Lung (tissue), 11 donors: ENCODE measurements at regions not wholly inside any gene's neighbourhood (a gene's known extent, or its start where the extent isn't known, plus 50 kb on each side); places are given as distances from the start of the nearest gene placed in this dataset.
A peak's percentile ranks its signal among the peaks of the same experiment; 100 is the strongest.
"Not testable (repeated sequence)": the region's sequence is repeated elsewhere in the genome, so short reads cannot be mapped to it uniquely, and the experiment has no call there.

Source experiments
- ATAC-seq: fragments of 200-7000 bp; cut with Tn5 transposase; one replicate; pipeline ENCODE4 v1.9.1; 2020; ENCODE audit warnings: moderate number of reproducible peaks; ENCODE audit not compliant: insufficient read depth, low FRiP score
- DNase-seq, 3 donors: peaks; one replicate each; pipeline ENCODE4 v3.0.0-alpha.2; 2013 to 2017
- H3K27ac ChIP-seq, 2 donors: one replicate each; pipeline ENCODE4 v1.5.1; 2013; ENCODE audit warnings: mild to moderate bottlenecking in 2 of 2, moderate library complexity in 2 of 2, control low read depth in 1 of 2, inconsistent platforms in 1 of 2, low read depth in 1 of 2, low read length in 1 of 2
- H3K27me3 ChIP-seq, 3 donors: one replicate each; pipeline ENCODE4 v1.5.1; 2013; ENCODE audit warnings: low read length in 2 of 3; ENCODE audit not compliant: control insufficient read depth in 3 of 3, insufficient read depth in 3 of 3
- H3K36me3 ChIP-seq, 4 donors: one replicate each; pipeline ENCODE4 v1.5.1; 2013; ENCODE audit warnings: low read length in 4 of 4, mild to moderate bottlenecking in 1 of 4, moderate library complexity in 1 of 4; ENCODE audit not compliant: control insufficient read depth in 4 of 4, insufficient read depth in 4 of 4
- H3K4me1 ChIP-seq, 5 donors: one replicate each; pipeline ENCODE4 v1.5.1; 2013; ENCODE audit warnings: low read length in 5 of 5, mild to moderate bottlenecking in 2 of 5, moderate library complexity in 1 of 5; ENCODE audit not compliant: control insufficient read depth in 5 of 5, insufficient read depth in 5 of 5
- H3K4me3 ChIP-seq: one replicate; pipeline ENCODE4 v1.5.1; 2013; ENCODE audit warnings: mild to moderate bottlenecking, control low read depth, moderate library complexity
- H3K9ac ChIP-seq, 2 donors: one replicate each; pipeline ENCODE4 v1.5.1; 2013; ENCODE audit warnings: low read length in 2 of 2, control low read depth in 1 of 2; ENCODE audit not compliant: insufficient read depth in 1 of 2
- H3K9me3 ChIP-seq, 4 donors: one replicate each; pipeline ENCODE4 v1.5.1; 2013; ENCODE audit warnings: low read length in 3 of 4, mild to moderate bottlenecking in 1 of 4, moderate library complexity in 1 of 4; ENCODE audit not compliant: control insufficient read depth in 4 of 4, insufficient read depth in 3 of 4
- WGBS, 2 donors: extraction: QIAGEN DNeasy Blood & Tissue Kit; methylation state at CpG; one replicate each; pipeline ENCODE4 v1.1.7; 2013; 5-methylcytosine and 5-hydroxymethylcytosine counted together
- TF ChIP-seq, protein P1 (sequence below): IDR thresholded peaks from 2 replicates; pipeline ENCODE4 v1.5.1; 2012; ENCODE audit warnings: mild to moderate bottlenecking; ENCODE audit errors: control extremely low read depth, extremely low read depth
- donor health status: control.
- donor health status: control.
- donor health status: Bipolar disorder and iron deficiency.
- donor health status: healthy.
- donor health status: DM: yes; HTN: yes; CAD: no.

DNA sequence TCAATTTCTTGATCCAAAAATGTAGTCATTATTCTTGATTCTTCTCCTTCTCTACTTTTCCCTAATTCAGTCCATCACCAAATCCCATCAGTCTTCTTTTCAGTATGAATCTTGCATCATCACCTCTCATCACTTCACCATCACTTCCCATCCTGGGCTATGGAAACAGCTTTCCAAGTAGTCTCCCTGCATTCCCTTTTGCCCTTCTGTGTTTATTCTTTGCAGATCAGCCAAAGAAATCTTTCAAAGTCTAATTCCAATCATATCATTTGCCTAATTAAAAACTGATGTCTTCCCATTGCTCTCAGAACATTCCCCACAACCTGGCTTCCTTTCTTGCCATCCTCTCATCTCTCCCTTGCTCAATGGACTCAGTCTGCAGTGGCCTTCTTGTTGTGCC, 201.7 kb upstream of the ADAMTS3 start:
- H3K4me3 ChIP-seq: no peak overlapping the region
- no peaks in the 10 kb centered on the region for H3K27me3 ChIP-seq
- H3K4me1 ChIP-seq: no peaks in the 10 kb centered on the region
- H3K27ac ChIP-seq: no peak overlapping the region
- DNase-seq (no peak), ATAC-seq (no peak)
- no peak overlapping the region for H3K9ac ChIP-seq
- no peaks in the 10 kb centered on the region for H3K36me3 ChIP-seq
- H3K9me3 ChIP-seq: no peaks in the 10 kb centered on the region
- TF ChIP-seq, protein P1, sequence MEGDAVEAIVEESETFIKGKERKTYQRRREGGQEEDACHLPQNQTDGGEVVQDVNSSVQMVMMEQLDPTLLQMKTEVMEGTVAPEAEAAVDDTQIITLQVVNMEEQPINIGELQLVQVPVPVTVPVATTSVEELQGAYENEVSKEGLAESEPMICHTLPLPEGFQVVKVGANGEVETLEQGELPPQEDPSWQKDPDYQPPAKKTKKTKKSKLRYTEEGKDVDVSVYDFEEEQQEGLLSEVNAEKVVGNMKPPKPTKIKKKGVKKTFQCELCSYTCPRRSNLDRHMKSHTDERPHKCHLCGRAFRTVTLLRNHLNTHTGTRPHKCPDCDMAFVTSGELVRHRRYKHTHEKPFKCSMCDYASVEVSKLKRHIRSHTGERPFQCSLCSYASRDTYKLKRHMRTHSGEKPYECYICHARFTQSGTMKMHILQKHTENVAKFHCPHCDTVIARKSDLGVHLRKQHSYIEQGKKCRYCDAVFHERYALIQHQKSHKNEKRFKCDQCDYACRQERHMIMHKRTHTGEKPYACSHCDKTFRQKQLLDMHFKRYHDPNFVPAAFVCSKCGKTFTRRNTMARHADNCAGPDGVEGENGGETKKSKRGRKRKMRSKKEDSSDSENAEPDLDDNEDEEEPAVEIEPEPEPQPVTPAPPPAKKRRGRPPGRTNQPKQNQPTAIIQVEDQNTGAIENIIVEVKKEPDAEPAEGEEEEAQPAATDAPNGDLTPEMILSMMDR: no peak

DNA sequence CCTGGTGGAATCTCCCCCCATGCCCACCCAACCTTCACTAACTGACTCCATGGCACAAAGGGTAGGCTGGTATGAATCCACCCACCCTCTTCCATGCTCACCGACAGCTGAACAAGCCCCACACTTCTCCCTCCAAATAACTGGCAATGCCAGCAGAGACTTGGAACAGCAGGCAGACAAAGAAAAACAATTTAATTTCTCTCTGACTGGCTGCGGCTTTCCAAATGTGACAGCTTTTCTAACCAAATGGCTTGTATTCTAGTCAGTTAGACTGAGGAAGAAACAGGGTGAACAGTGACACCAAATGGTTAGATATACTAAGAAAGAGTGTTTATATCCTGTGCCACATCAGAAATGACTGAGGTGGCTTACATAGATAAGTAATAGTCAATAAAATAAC, 199.3 kb upstream of the ADAMTS3 start:
- no peak overlapping the region for H3K9ac ChIP-seq
- no peaks in the 10 kb centered on the region for H3K27me3 ChIP-seq
- peak overlapping the region in 1 of 2 donors; percentile 58 for H3K27ac ChIP-seq
- H3K4me1 ChIP-seq: no peaks in the 10 kb centered on the region
- ATAC-seq (no peak), DNase-seq (peak in 2 of 3 donors; percentile 0 to 1)
- no peaks in the 10 kb centered on the region for H3K36me3 ChIP-seq
- H3K9me3 ChIP-seq: no peaks in the 10 kb centered on the region
- TF ChIP-seq, protein P1: no peak
- 73 to 89% methylated on average over 2 of the region's 2 CpGs for WGBS, 2 donors
- no peak overlapping the region for H3K4me3 ChIP-seq

- no peaks in the 10 kb centered on the region for H3K9me3 ChIP-seq
- H3K4me3 ChIP-seq: no peak overlapping the region
- no peak overlapping the region for H3K27ac ChIP-seq
- TF ChIP-seq, protein P1: no peak
- no peaks in the 10 kb centered on the region for H3K4me1 ChIP-seq
- 63 to 76% methylated on average over 4 of the region's 4 CpGs for WGBS, 2 donors
- H3K27me3 ChIP-seq: no peaks in the 10 kb centered on the region
- H3K9ac ChIP-seq: no peak overlapping the region
- no peaks in the 10 kb centered on the region for H3K36me3 ChIP-seq
- ATAC-seq: peak; percentile 66
- no peak for DNase-seq
Observed at GRCh38 chr4:72767618-72768302, 198.7 kb upstream of the ADAMTS3 start.

- H3K36me3 ChIP-seq, H3K9me3 ChIP-seq, H3K27me3 ChIP-seq, H3K9ac ChIP-seq, ATAC-seq, H3K4me3 ChIP-seq, H3K4me1 ChIP-seq, DNase-seq, H3K27ac ChIP-seq: not testable (repeated sequence)
- WGBS, 2 donors: 90 to 91% methylated on average over 19 of the region's 19 CpGs
Observed at GRCh38 chr4:72765788-72766187, 196.8 kb upstream of the ADAMTS3 start.
